NB4 (cell line): ENCODE measurements at regions not wholly inside any gene's neighbourhood (a gene's known extent, or its start where the extent isn't known, plus 50 kb on each side); places are given as distances from the start of the nearest gene placed in this dataset.

Experiments used
- POLR2A ChIP-seq: IDR thresholded peaks from 2 replicates; pipeline ENCODE4 v1.6.1; 2011; ENCODE audit warnings: mild to moderate bottlenecking; ENCODE audit not compliant: insufficient read length; ENCODE audit errors: extremely low read depth
- TF ChIP-seq, protein P1 (sequence below): IDR thresholded peaks from one replicate; pipeline ENCODE4 v1.5.1; 2012; ENCODE audit warnings: low read depth, low read length
- TF ChIP-seq, protein P2 (sequence below): IDR thresholded peaks from 2 replicates; pipeline ENCODE4 v1.6.1; 2011; ENCODE audit warnings: low read depth, low read length

DNA sequence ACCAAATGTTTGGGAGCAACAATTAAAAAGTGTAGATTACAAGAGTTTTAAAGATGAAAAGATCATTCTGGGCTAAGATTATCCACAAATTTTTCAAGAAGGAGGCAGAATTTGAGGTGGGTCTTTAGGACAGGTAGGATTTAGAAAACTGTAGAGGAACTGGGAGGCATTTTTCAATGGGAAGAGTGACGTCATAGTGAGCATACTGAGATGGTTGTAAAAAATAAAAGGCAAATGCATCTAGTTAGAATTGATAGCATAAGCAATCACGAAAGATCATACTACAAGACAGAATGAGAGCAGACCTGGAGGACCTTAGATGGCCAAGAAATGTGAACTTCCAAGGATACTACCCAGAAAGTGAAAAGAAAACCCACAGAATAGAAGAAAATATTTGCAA lies 131.6 kb upstream of the G2E3 start:
- TF ChIP-seq, protein P1, sequence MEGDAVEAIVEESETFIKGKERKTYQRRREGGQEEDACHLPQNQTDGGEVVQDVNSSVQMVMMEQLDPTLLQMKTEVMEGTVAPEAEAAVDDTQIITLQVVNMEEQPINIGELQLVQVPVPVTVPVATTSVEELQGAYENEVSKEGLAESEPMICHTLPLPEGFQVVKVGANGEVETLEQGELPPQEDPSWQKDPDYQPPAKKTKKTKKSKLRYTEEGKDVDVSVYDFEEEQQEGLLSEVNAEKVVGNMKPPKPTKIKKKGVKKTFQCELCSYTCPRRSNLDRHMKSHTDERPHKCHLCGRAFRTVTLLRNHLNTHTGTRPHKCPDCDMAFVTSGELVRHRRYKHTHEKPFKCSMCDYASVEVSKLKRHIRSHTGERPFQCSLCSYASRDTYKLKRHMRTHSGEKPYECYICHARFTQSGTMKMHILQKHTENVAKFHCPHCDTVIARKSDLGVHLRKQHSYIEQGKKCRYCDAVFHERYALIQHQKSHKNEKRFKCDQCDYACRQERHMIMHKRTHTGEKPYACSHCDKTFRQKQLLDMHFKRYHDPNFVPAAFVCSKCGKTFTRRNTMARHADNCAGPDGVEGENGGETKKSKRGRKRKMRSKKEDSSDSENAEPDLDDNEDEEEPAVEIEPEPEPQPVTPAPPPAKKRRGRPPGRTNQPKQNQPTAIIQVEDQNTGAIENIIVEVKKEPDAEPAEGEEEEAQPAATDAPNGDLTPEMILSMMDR: no peak
- TF ChIP-seq POLR2A: no peak
- TF ChIP-seq, protein P2, sequence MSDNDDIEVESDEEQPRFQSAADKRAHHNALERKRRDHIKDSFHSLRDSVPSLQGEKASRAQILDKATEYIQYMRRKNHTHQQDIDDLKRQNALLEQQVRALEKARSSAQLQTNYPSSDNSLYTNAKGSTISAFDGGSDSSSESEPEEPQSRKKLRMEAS: no peak
